Astrocyte of the spinal cord (primary cell): ENCODE measurements at regions not wholly inside any gene's neighbourhood (a gene's known extent, or its start where the extent isn't known, plus 50 kb on each side); places are given as distances from the start of the nearest gene placed in this dataset.

Source experiments
- DNase-seq: peaks from one replicate; pipeline ENCODE4 v3.0.0; 2011; ENCODE audit warnings: low read depth, low spot score
- H3K4me3 ChIP-seq: 2 replicates; pipeline ENCODE4 v1.5.1; 2011; ENCODE audit warnings: low read depth, mild to moderate bottlenecking, low read length, moderate library complexity
- in situ Hi-C: cut with HindIII; loops from 2 replicates; pipeline ENCODE4 v1.10.0; 2017; ENCODE audit warnings: low sequenced_read_pairs
- TF ChIP-seq, protein P1 (sequence below): IDR thresholded peaks from 2 replicates; pipeline ENCODE4 v1.5.1; 2012; ENCODE audit warnings: low read depth, mild to moderate bottlenecking, low read length, inconsistent platforms

GRCh38 chr3:148631124-148631903 lies 66.4 kb upstream of the AGTR1 start:
- in situ Hi-C loops, result no loop called here
- no peak overlapping the region for H3K4me3 ChIP-seq
- TF ChIP-seq, protein P1, sequence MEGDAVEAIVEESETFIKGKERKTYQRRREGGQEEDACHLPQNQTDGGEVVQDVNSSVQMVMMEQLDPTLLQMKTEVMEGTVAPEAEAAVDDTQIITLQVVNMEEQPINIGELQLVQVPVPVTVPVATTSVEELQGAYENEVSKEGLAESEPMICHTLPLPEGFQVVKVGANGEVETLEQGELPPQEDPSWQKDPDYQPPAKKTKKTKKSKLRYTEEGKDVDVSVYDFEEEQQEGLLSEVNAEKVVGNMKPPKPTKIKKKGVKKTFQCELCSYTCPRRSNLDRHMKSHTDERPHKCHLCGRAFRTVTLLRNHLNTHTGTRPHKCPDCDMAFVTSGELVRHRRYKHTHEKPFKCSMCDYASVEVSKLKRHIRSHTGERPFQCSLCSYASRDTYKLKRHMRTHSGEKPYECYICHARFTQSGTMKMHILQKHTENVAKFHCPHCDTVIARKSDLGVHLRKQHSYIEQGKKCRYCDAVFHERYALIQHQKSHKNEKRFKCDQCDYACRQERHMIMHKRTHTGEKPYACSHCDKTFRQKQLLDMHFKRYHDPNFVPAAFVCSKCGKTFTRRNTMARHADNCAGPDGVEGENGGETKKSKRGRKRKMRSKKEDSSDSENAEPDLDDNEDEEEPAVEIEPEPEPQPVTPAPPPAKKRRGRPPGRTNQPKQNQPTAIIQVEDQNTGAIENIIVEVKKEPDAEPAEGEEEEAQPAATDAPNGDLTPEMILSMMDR, result peak; percentile 45
- no peak for DNase-seq

DNA sequence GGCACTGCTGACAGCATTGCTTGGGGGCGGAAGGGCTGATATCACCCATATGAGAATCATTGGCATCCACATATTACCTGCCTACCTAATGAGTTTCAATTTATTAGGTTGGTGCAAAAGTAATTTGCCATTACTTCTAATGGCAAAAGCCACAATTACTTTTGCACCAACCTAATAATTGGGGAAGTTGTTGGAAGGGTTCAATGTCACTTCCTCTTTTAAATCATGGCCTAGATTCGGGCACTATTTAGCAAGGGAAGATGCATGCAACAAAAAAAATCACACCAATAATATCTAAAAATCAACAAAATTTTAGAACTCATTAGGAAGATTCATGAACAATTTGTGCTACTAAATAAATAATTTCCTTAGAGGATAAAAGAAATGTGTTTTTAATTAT lies 56.0 kb upstream of the AGTR1 start:
- in situ Hi-C loops, result no loop called here
- DNase-seq, result no peak
- no peak overlapping the region for H3K4me3 ChIP-seq
- TF ChIP-seq, protein P1, result no peak

- in situ Hi-C loops, result no loop called here
- no peak overlapping the region for H3K4me3 ChIP-seq
- TF ChIP-seq, protein P1, result no peak
- no peak for DNase-seq
Measured at GRCh38 chr3:148642214-148642613, 55.5 kb upstream of the AGTR1 start.

GRCh38 chr3:148642616-148643015 lies 55.1 kb upstream of the AGTR1 start:
- peak; percentile 38 for DNase-seq
- H3K4me3 ChIP-seq, result no peak overlapping the region
- in situ Hi-C loops, result no loop called here
- TF ChIP-seq, protein P1, result no peak

DNA sequence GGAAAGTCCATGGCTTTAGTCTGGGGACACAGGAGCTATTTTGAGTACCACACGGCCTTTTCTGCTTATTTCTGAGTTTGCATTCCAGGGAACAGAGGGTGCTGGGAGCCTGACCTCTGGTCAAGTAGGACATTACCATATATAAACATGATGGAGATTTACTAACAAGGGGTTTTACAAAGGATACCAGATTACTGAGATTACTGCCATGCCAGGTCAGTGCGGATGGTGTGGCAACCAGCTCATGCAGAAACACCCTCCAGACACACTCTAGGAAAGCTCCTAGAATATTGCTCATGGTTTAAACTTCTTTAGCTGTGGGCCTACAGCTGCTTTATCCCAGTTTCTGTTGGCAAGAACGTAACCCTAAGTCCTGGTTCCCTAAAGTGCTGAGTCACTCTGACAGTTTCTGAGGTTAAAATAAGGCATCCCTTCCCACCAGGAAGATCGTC lies 54.3 kb upstream of the AGTR1 start:
- TF ChIP-seq, protein P1, result no peak
- in situ Hi-C loops, result no loop called here
- H3K4me3 ChIP-seq, result no peak overlapping the region
- peak; percentile 75 for DNase-seq

GRCh38 chr3:148646126-148646665 lies 51.5 kb upstream of the AGTR1 start:
- TF ChIP-seq, protein P1, result no peak
- DNase-seq, result peak; percentile 4
- no peak overlapping the region for H3K4me3 ChIP-seq
- in situ Hi-C loops, result no loop called here
